Loucy (cell line): ENCODE measurements at regions not wholly inside any gene's neighbourhood (a gene's known extent, or its start where the extent isn't known, plus 50 kb on each side); places are given as distances from the start of the nearest gene placed in this dataset.

Experiments used
- CTCF ChIP-seq: fragments of 200-600 bp; sonication (generic); conservative IDR thresholded peaks from 2 replicates; pipeline ENCODE4 v1.5.1; 2014; ENCODE audit warnings: mild to moderate bottlenecking, antibody characterized with exemption, low read length
- EZH2phosphoT487 ChIP-seq: fragments of 200-600 bp; IDR thresholded peaks from 2 replicates; pipeline ENCODE4 v1.6.1; 2018; ENCODE audit warnings: antibody characterized with exemption, mild to moderate bottlenecking, moderate library complexity, borderline replicate concordance

- TF ChIP-seq CTCF (no peak), EZH2phosphoT487 (no peak)
These were observed 206.8 kb upstream of the SMLR1 start for GRCh38 chr6:130620338-130620781.
